Subcutaneous abdominal adipose tissue (tissue), 5 donors: ENCODE measurements at regions not wholly inside any gene's neighbourhood (a gene's known extent, or its start where the extent isn't known, plus 50 kb on each side); places are given as distances from the start of the nearest gene placed in this dataset.

ENCODE experiments used
- H3K27ac ChIP-seq: one replicate; pipeline ENCODE4 v1.7.0; 2013; ENCODE audit warnings: low read depth, mild to moderate bottlenecking, inconsistent platforms, low read length, moderate library complexity
- H3K27me3 ChIP-seq, 5 donors: one replicate each; pipeline ENCODE4 v1.7.0; 2013; ENCODE audit warnings: low read length in 5 of 5, inconsistent platforms in 1 of 5; ENCODE audit not compliant: control insufficient read depth in 5 of 5, insufficient read depth in 4 of 5
- H3K36me3 ChIP-seq, 5 donors: one replicate each; pipeline ENCODE4 v1.7.0; 2013; ENCODE audit warnings: low read length in 5 of 5; ENCODE audit not compliant: control insufficient read depth in 5 of 5, insufficient read depth in 5 of 5
- H3K4me1 ChIP-seq, 5 donors: one replicate each; pipeline ENCODE4 v1.7.0; 2013; ENCODE audit warnings: low read length in 5 of 5, mild to moderate bottlenecking in 3 of 5, moderate library complexity in 1 of 5; ENCODE audit not compliant: control insufficient read depth in 5 of 5, insufficient read depth in 5 of 5
- H3K4me3 ChIP-seq, 5 donors: one replicate each; pipeline ENCODE4 v1.7.0; 2013; ENCODE audit warnings: low read length in 5 of 5, low read depth in 1 of 5
- H3K9ac ChIP-seq, 5 donors: one replicate each; pipeline ENCODE4 v1.7.0; 2013; ENCODE audit warnings: low read length in 5 of 5, mild to moderate bottlenecking in 4 of 5, moderate library complexity in 3 of 5
- H3K9me3 ChIP-seq, 5 donors: one replicate each; pipeline ENCODE4 v1.7.0; 2013; ENCODE audit warnings: low read length in 5 of 5; ENCODE audit not compliant: control insufficient read depth in 5 of 5
- donor health status: healthy.
- donor health status: healthy.
- donor health status: healthy.
- donor health status: healthy.
- donor health status: healthy.

GRCh38 chr9:16921855-16922254 is 51.4 kb upstream of the BNC2 start:
- Histone ChIP-seq H3K4me3 (no peak overlapping the region), H3K27me3 (no peaks in the 10 kb centered on the region), H3K9ac (no peak overlapping the region), H3K36me3 (no peaks in the 10 kb centered on the region), H3K27ac (no peak overlapping the region), H3K4me1 (no peaks in the 10 kb centered on the region), H3K9me3 (no peaks in the 10 kb centered on the region)
